ENCODE measurements at regions not wholly inside any gene's neighbourhood (a gene's known extent, or its start where the extent isn't known, plus 50 kb on each side); places are given as distances from the start of the nearest gene placed in this dataset.

GRCh38 chr18:30698571-30698970, 344.0 kb downstream of the DSC3 start (continued):
- no peak for TF ChIP-seq ZBTB11 (tag by site-specific recombination; conservative IDR thresholded peaks at IDR 0.05; ENCODE audit: low read depth)
- no peak for TF ChIP-seq ZNF510 (tag by site-specific recombination; IDR thresholded peaks at IDR 0.05; ENCODE audit: insufficient replicate concordance)
- no peak for TF ChIP-seq ZNF626 (tag by site-specific recombination; IDR thresholded peaks at IDR 0.05)
- no peak for TF ChIP-seq ZNF26 (tag by site-specific recombination; IDR thresholded peaks at IDR 0.05)
- no peak for TF ChIP-seq PATZ1 (tag by site-specific recombination; IDR thresholded peaks at IDR 0.05)
- no peak for TF ChIP-seq ZNF426 (tag by site-specific recombination; IDR thresholded peaks at IDR 0.05)
- no peak for TF ChIP-seq MYNN (tag by site-specific recombination; IDR thresholded peaks at IDR 0.05; ENCODE audit: borderline replicate concordance)

GRCh38 chr18:30696201-30696600, 346.3 kb downstream of the DSC3 start:
- Histone ChIP-seq H3K36me3 (ENCODE audit: control insufficient read depth in 2 of 2, insufficient read depth in 1 of 2, low read length in 2 of 2) (no peaks in the 10 kb centered on the region), H3K4me3 (ENCODE audit: low read depth, low read length) (no peak overlapping the region), H3K4me1 (ENCODE audit: control insufficient read depth, insufficient read depth, low read length) (no peaks in the 10 kb centered on the region), H3K27ac (ENCODE audit: extremely low read depth, low read depth, low read length) (no peak overlapping the region), H3K9me3 (ENCODE audit: control insufficient read depth, insufficient read depth, low read depth, low read length) (no peaks in the 10 kb centered on the region)
- POLR2A ChIA-PET: no interaction called here
- CTCF ChIA-PET: interaction anchor here (0.7 kb wide), 1 partner anchor 833 kb away, joined by 4 read pairs; no protein-coding TSS in a partner anchor
- TF ChIP-seq ZNF211 (tag by site-specific recombination; IDR thresholded peaks at IDR 0.05; ENCODE audit: low read depth): no peak
- no peak for TF ChIP-seq SCRT2 (tag by site-specific recombination; IDR thresholded peaks at IDR 0.05)
- no peak for TF ChIP-seq PRDM10 (tag by site-specific recombination; IDR thresholded peaks at IDR 0.05)
- no peak for TF ChIP-seq ZNF488 (tag by site-specific recombination; IDR thresholded peaks at IDR 0.05)
- no peak for TF ChIP-seq FEZF1 (tag by site-specific recombination; IDR thresholded peaks at IDR 0.05)
- TF ChIP-seq ZNF677 (tag by site-specific recombination; IDR thresholded peaks at IDR 0.05): no peak
- TF ChIP-seq ZNF518A (tag by site-specific recombination; conservative IDR thresholded peaks at IDR 0.05; ENCODE audit: low read depth): no peak
- no peak for TF ChIP-seq ZNF658 (tag by site-specific recombination; IDR thresholded peaks at IDR 0.05)
- TF ChIP-seq HOXD13 (CRISPR knock-in tag; IDR thresholded peaks at IDR 0.05; ENCODE audit: borderline replicate concordance): no peak
- TF ChIP-seq GFI1B (tag by site-specific recombination; IDR thresholded peaks at IDR 0.05): no peak
- no peak for TF ChIP-seq ZNF133 (tag by site-specific recombination; IDR thresholded peaks at IDR 0.05)
- no peak for TF ChIP-seq ZNF654 (tag by site-specific recombination; IDR thresholded peaks at IDR 0.05; ENCODE audit: low read depth)
- TF ChIP-seq ZFP37 (tag by site-specific recombination; IDR thresholded peaks at IDR 0.05): no peak
